PC-9 (cell line): ENCODE measurements at regions not wholly inside any gene's neighbourhood (a gene's known extent, or its start where the extent isn't known, plus 50 kb on each side); places are given as distances from the start of the nearest gene placed in this dataset.
A peak's percentile ranks its signal among the peaks of the same experiment; 100 is the strongest.

ENCODE experiments used
- BruUV-seq: library from RNA; stranded (reverse); fragments of 400-500 nt; replicated peaks from 2 replicates; lab custom pipeline; 2021; lab: Mats Ljungman, UMichigan
- CTCF ChIA-PET: fragments of 300-600 bp; sonication (Branson Sonifier 250); formaldehyde crosslinking; loops from one replicate; lab custom pipeline; 2022; ENCODE audit warnings: antibody characterized with exemption; lab: Charles Lee
- POLR2A ChIA-PET: fragments of 300-600 bp; sonication (Branson Sonifier 250); formaldehyde crosslinking; loops from one replicate; lab custom pipeline; 2022; ENCODE audit warnings: antibody characterized with exemption; ENCODE audit not compliant: unreplicated experiment; lab: Charles Lee
- DNase-seq, 2 experiments: peaks; one replicate each; pipeline versions ENCODE4 v3.0.0 to v3.0.0-alpha.2; 2015 to 2022; ENCODE audit warnings: mixed read lengths in 1 of 2
- H2AFZ ChIP-seq: fragments of 200-600 bp; sonication (generic); 2 replicates; pipeline ENCODE4 v1.8.1; 2017; ENCODE audit warnings: antibody characterized with exemption
- H3F3A ChIP-seq: fragments of 200-600 bp; sonication (generic); 2 replicates; pipeline ENCODE4 v1.8.1; 2017; ENCODE audit warnings: antibody characterized with exemption, mild to moderate bottlenecking, low read depth; ENCODE audit not compliant: insufficient read depth
- H3K27ac ChIP-seq: fragments of 200-600 bp; sonication (generic); 2 replicates; pipeline ENCODE4 v1.6.1; 2016; ENCODE audit warnings: mixed run types
- H3K27me3 ChIP-seq: fragments of 200-600 bp; sonication (generic); 2 replicates; pipeline ENCODE4 v1.6.1; 2016; ENCODE audit warnings: low read depth, mixed run types; ENCODE audit not compliant: insufficient read depth
- H3K36me3 ChIP-seq: fragments of 200-600 bp; sonication (generic); 2 replicates; pipeline ENCODE4 v1.6.1; 2016; ENCODE audit warnings: low read depth, mixed run types
- H3K4me1 ChIP-seq: fragments of 200-600 bp; sonication (generic); replicated peaks from 2 replicates; pipeline ENCODE4 v1.6.1; 2016; ENCODE audit warnings: mixed run types; ENCODE audit not compliant: insufficient read depth
- H3K4me2 ChIP-seq: fragments of 200-600 bp; sonication (generic); 2 replicates; pipeline ENCODE4 v1.6.1; 2017; ENCODE audit warnings: mixed run types
- H3K4me3 ChIP-seq: fragments of 200-600 bp; sonication (generic); 2 replicates; pipeline ENCODE4 v1.6.1; 2016; ENCODE audit warnings: mixed run types
- H3K79me2 ChIP-seq: fragments of 200-600 bp; sonication (generic); 2 replicates; pipeline ENCODE4 v1.6.1; 2017; ENCODE audit warnings: low read depth, mixed run types
- H3K9me2 ChIP-seq: fragments of 200-600 bp; sonication (generic); 2 replicates; pipeline ENCODE4 v1.8.1; 2017; ENCODE audit warnings: mild to moderate bottlenecking; ENCODE audit not compliant: insufficient read depth
- H3K9me3 ChIP-seq: fragments of 200-600 bp; sonication (generic); 2 replicates; pipeline ENCODE4 v1.8.1; 2016; ENCODE audit warnings: low read depth; ENCODE audit not compliant: insufficient read depth
- H4K20me1 ChIP-seq: fragments of 200-600 bp; sonication (generic); 2 replicates; pipeline ENCODE4 v1.8.1; 2017; ENCODE audit not compliant: insufficient read depth
- EZH2 ChIP-seq: fragments of 200-600 bp; sonication (generic); IDR thresholded peaks from 2 replicates; pipeline ENCODE4 v1.8.0; 2017; ENCODE audit warnings: antibody characterized with exemption, low read depth
- intact Hi-C: fragments of 100-400 bp; cut with micrococcal nuclease; formaldehyde crosslinking; loops from one replicate; pipeline ENCODE4 v1.10.0; 2022; ENCODE audit not compliant: unreplicated experiment
- TF ChIP-seq, protein P1 (sequence below): fragments of 200-600 bp; sonication (generic); conservative IDR thresholded peaks from 2 replicates; pipeline ENCODE4 v1.6.1; 2017; ENCODE audit warnings: mixed run types, antibody characterized with exemption, mild to moderate bottlenecking, moderate library complexity

DNA sequence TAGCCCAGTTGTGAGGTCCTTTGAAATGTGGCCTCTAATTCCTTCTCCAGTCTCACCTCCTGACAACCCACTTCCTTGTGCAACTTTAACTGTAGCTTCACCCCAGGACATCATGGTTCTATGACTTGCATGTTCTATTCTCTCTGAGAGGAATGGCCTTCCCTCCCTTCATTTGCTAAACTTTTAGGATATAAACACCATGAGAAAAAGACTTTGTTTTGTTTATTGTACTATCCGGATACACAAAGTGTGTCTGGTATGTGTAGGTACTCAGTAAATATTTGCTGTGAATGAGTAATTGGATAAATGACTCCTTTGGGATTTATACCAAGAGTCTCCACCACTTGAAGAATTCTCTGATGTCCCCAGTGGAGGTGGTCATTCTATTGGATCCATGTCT lies 547.6 kb downstream of the INSC start:
- no peaks in the 10 kb centered on the region; the same call in 1 of the 2 replicates for H3K79me2 ChIP-seq
- BruUV-seq: no TSS peak
- H2AFZ ChIP-seq: no peak overlapping the region
- no peaks in the 10 kb centered on the region for H3K9me2 ChIP-seq
- ChIA-PET CTCF (no interaction called here), POLR2A (no interaction called here)
- peak overlapping the region; percentile 70 for H3K27ac ChIP-seq
- H3K36me3 ChIP-seq: no peaks in the 10 kb centered on the region
- peaks cover 65% of the 10 kb centered on the region for H3K4me1 ChIP-seq
- H3K4me2 ChIP-seq: peak overlapping the region; percentile 14; the same call in 1 of the 2 replicates
- DNase-seq: peak in 1 of 2 experiments; percentile 73
- TF ChIP-seq EZH2: no peak
- TF ChIP-seq, protein P1, sequence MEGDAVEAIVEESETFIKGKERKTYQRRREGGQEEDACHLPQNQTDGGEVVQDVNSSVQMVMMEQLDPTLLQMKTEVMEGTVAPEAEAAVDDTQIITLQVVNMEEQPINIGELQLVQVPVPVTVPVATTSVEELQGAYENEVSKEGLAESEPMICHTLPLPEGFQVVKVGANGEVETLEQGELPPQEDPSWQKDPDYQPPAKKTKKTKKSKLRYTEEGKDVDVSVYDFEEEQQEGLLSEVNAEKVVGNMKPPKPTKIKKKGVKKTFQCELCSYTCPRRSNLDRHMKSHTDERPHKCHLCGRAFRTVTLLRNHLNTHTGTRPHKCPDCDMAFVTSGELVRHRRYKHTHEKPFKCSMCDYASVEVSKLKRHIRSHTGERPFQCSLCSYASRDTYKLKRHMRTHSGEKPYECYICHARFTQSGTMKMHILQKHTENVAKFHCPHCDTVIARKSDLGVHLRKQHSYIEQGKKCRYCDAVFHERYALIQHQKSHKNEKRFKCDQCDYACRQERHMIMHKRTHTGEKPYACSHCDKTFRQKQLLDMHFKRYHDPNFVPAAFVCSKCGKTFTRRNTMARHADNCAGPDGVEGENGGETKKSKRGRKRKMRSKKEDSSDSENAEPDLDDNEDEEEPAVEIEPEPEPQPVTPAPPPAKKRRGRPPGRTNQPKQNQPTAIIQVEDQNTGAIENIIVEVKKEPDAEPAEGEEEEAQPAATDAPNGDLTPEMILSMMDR: no peak
- peaks cover 3% of the 10 kb centered on the region; the same call in 1 of the 2 replicates for H3K9me3 ChIP-seq
- no peak overlapping the region for H3K4me3 ChIP-seq
- H3K27me3 ChIP-seq: no peaks in the 10 kb centered on the region
- intact Hi-C loops: no loop called here
- no peaks in the 10 kb centered on the region for H4K20me1 ChIP-seq
- peaks cover 38% of the 10 kb centered on the region for H3F3A ChIP-seq

- BruUV-seq: no TSS peak
- Histone ChIP-seq H2AFZ (no peak overlapping the region), H4K20me1 (no peaks in the 10 kb centered on the region), H3K9me2 (no peaks in the 10 kb centered on the region), H3K79me2 (no peaks in the 10 kb centered on the region; the same call in 1 of the 2 replicates), H3K27me3 (no peaks in the 10 kb centered on the region), H3K4me3 (no peak overlapping the region), H3K4me2 (no peak overlapping the region), H3F3A (peaks cover 38% of the 10 kb centered on the region), H3K27ac (0 out of 2 replicates have a peak overlapping the region, but pooled peaks have one; percentile 9), H3K4me1 (peaks cover 53% of the 10 kb centered on the region), H3K36me3 (no peaks in the 10 kb centered on the region), H3K9me3 (peaks cover 8% of the 10 kb centered on the region; the same call in 1 of the 2 replicates)
- TF ChIP-seq, protein P1: no peak
- TF ChIP-seq EZH2: no peak
- CTCF ChIA-PET: no interaction called here
- POLR2A ChIA-PET: no interaction called here
- no peak for DNase-seq
- intact Hi-C loops: no loop called here
Measured at GRCh38 chr11:15663777-15664218, 549.1 kb downstream of the INSC start.

DNA sequence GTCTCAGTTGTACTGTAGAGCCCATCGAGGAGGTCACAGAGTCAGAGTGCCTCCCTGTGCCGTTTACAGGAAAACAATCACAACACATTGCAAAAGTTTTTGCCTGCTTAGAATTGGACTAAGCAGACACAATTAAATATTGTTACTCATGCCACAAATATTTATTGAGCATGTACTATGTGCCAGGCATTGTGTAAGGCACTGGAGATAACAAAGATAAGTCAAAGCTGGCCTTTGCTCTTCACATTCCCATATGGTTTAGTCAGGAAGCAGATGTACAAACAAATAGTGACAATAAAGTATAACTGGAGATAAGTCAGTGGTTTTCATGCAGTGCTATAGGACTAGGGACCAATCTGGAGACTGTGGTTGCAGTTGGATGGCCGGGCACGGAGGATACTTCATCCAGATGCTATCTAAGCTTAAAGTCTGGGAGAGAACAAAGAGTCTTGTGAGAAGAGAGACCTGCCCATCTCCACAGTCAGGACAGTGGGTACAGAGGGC lies 550.7 kb downstream of the INSC start:
- H3K4me2 ChIP-seq: peak overlapping the region; percentile 8; the same call in 1 of the 2 replicates
- CTCF ChIA-PET: no interaction called here
- intact Hi-C loops: no loop called here
- no peaks in the 10 kb centered on the region for H3K9me2 ChIP-seq
- DNase-seq: peak in 1 of 2 experiments; percentile 90
- peak overlapping the region; percentile 54 for H3K27ac ChIP-seq
- H4K20me1 ChIP-seq: no peaks in the 10 kb centered on the region
- H3K4me1 ChIP-seq: peaks cover 53% of the 10 kb centered on the region
- H3K4me3 ChIP-seq: no peak overlapping the region
- BruUV-seq: no TSS peak
- POLR2A ChIA-PET: interaction anchor here (0.6 kb wide), 1 partner anchor 1070 kb away, joined by 6 read pairs; no protein-coding TSS in a partner anchor
- H3K9me3 ChIP-seq: peaks cover 8% of the 10 kb centered on the region; the same call in 1 of the 2 replicates
- no peak for TF ChIP-seq EZH2
- TF ChIP-seq, protein P1: no peak
- peaks cover 38% of the 10 kb centered on the region for H3F3A ChIP-seq
- no peaks in the 10 kb centered on the region for H3K27me3 ChIP-seq
- no peaks in the 10 kb centered on the region; the same call in 1 of the 2 replicates for H3K79me2 ChIP-seq
- H2AFZ ChIP-seq: no peak overlapping the region
- no peaks in the 10 kb centered on the region for H3K36me3 ChIP-seq
